H1 (cell line): ENCODE measurements at regions not wholly inside any gene's neighbourhood (a gene's known extent, or its start where the extent isn't known, plus 50 kb on each side); places are given as distances from the start of the nearest gene placed in this dataset.

Experiments
- CTCF ChIA-PET: fragments of 300-600 bp; sonication (Branson Sonifier 250); formaldehyde crosslinking; loops from one replicate; lab custom pipeline; 2021; ENCODE audit not compliant: partially characterized antibody; lab: Charles Lee
- POLR2A ChIA-PET: fragments of 300-600 bp; sonication (Branson Sonifier 250); formaldehyde crosslinking; loops from one replicate; lab custom pipeline; 2021; ENCODE audit warnings: inconsistent platforms; ENCODE audit not compliant: partially characterized antibody; lab: Charles Lee
- DNase-seq, 2 experiments: peaks; one replicate each; pipeline versions ENCODE4 v3.0.0 to v3.0.0-alpha.2; 2010 to 2022; ENCODE audit warnings: low spot score in 2 of 2, low read depth in 1 of 2, mixed read lengths in 1 of 2
- FAIRE-seq: peaks from 2 replicates; lab custom pipeline; 2011; peaks lifted over from hg19 to GRCh38; lab: Jason Lieb, UNC
- H2AFZ ChIP-seq: 2 replicates; pipeline ENCODE4 v1.8.1; 2012; ENCODE audit warnings: low read length, inconsistent platforms
- H2AK5ac ChIP-seq: 2 replicates; pipeline ENCODE4 v1.6.1; 2013; ENCODE audit warnings: low read depth, low read length
- H2BK120ac ChIP-seq: replicated peaks from 2 replicates; pipeline ENCODE3; 2013; ENCODE audit warnings: low read depth, low read length, inconsistent platforms
- H2BK12ac ChIP-seq: 2 replicates; pipeline ENCODE4 v1.6.1; 2013; ENCODE audit warnings: low read depth, low read length
- H2BK15ac ChIP-seq: 2 replicates; pipeline ENCODE4 v1.6.1; 2013; ENCODE audit warnings: low read length
- H2BK20ac ChIP-seq: 2 replicates; pipeline ENCODE4 v1.6.1; 2013; ENCODE audit warnings: low read length
- H2BK5ac ChIP-seq: 2 replicates; pipeline ENCODE4 v1.6.1; 2013; ENCODE audit warnings: low read depth, low read length
- H3K14ac ChIP-seq: 2 replicates; pipeline ENCODE4 v1.6.1; 2013; ENCODE audit warnings: inconsistent platforms; ENCODE audit not compliant: insufficient read length
- H3K18ac ChIP-seq: 2 replicates; pipeline ENCODE4 v1.6.1; 2013; ENCODE audit warnings: low read length; ENCODE audit errors: extremely low read depth
- H3K23ac ChIP-seq: 2 replicates; pipeline ENCODE4 v1.6.1; 2013; ENCODE audit warnings: inconsistent platforms; ENCODE audit not compliant: insufficient read length
- H3K23me2 ChIP-seq: 2 replicates; pipeline ENCODE4 v1.6.1; 2013; ENCODE audit warnings: low read depth, low read length
- H3K27ac ChIP-seq: 2 replicates; pipeline ENCODE4 v1.6.1; 2011; ENCODE audit warnings: low read depth, low read length, inconsistent platforms
- H3K27me3 ChIP-seq, 4 experiments: replicated peaks in 1 of 4; 1 replicate in 1 of 4; 2 replicates in 3 of 4; pipeline versions ENCODE4 v1.6.1 to v1.8.1; 2011 to 2013; ENCODE audit warnings: low read length in 3 of 4, mild to moderate bottlenecking in 3 of 4, inconsistent platforms in 2 of 4, mixed read lengths in 2 of 4, moderate library complexity in 1 of 4; ENCODE audit not compliant: control insufficient read depth in 3 of 4, insufficient read depth in 3 of 4; ENCODE audit errors: extremely low read depth in 1 of 4
- H3K36me3 ChIP-seq, 4 experiments: 2 replicates each; pipeline versions ENCODE4 v1.6.1 to v1.8.1; 2011 to 2013; ENCODE audit warnings: mild to moderate bottlenecking in 4 of 4, low read length in 3 of 4, moderate library complexity in 2 of 4, control low read depth in 1 of 4, inconsistent platforms in 1 of 4; ENCODE audit not compliant: insufficient read depth in 4 of 4, control insufficient read depth in 2 of 4
- H3K4ac ChIP-seq: replicated peaks from 2 replicates; pipeline ENCODE3; 2013; ENCODE audit warnings: low read length, low read depth, mixed read lengths, inconsistent platforms; ENCODE audit not compliant: insufficient read length
- H3K4me1 ChIP-seq, 4 experiments: replicated peaks in 1 of 4; 1 replicate in 1 of 4; 2 replicates in 3 of 4; pipeline versions ENCODE4 v1.6.1 to v1.8.1; 2011 to 2013; ENCODE audit warnings: low read length in 3 of 4, inconsistent platforms in 2 of 4, mixed read lengths in 1 of 4; ENCODE audit not compliant: insufficient read depth in 4 of 4, control insufficient read depth in 3 of 4
- H3K4me2 ChIP-seq, 2 experiments: 2 replicates each; pipeline versions ENCODE4 v1.6.1 to v1.8.1; 2011 to 2013; ENCODE audit warnings: low read depth in 2 of 2, low read length in 2 of 2, control low read depth in 1 of 2, inconsistent platforms in 1 of 2, mild to moderate bottlenecking in 1 of 2; ENCODE audit not compliant: insufficient read depth in 1 of 2
- H3K4me3 ChIP-seq, 4 experiments: fragments of 200-600, 300-600 bp in 1 of 4; sonication (generic), shearing (Covaris generic), sonication (Bioruptor Twin) in 1 of 4; 2 replicates each; pipeline versions ENCODE4 v1.5.1 to v1.8.1; 2011 to 2016; ENCODE audit warnings: low read length in 4 of 4, low read depth in 3 of 4, control low read depth in 2 of 4, inconsistent platforms in 2 of 4, mild to moderate bottlenecking in 2 of 4, mixed read lengths in 1 of 4, moderate library complexity in 1 of 4; ENCODE audit not compliant: insufficient read depth in 2 of 4; ENCODE audit errors: extremely low read depth in 1 of 4
- H3K56ac ChIP-seq: replicated peaks from 2 replicates; pipeline ENCODE3; 2013; ENCODE audit warnings: low read depth, mild to moderate bottlenecking, mixed read lengths, low read length, inconsistent platforms; ENCODE audit not compliant: insufficient read length
- H3K79me1 ChIP-seq: 2 replicates; pipeline ENCODE4 v1.6.1; 2013; ENCODE audit warnings: low read depth, low read length, control low read depth
- H3K79me2 ChIP-seq, 2 experiments: 2 replicates each; pipeline versions ENCODE4 v1.6.1 to v1.8.1; 2012 to 2013; ENCODE audit warnings: low read length in 2 of 2, mild to moderate bottlenecking in 2 of 2, inconsistent platforms in 1 of 2; ENCODE audit not compliant: insufficient read depth in 2 of 2, control insufficient read depth in 1 of 2
- H3K9ac ChIP-seq, 4 experiments: replicated peaks in 1 of 4; 1 replicate in 1 of 4; 2 replicates in 3 of 4; pipeline versions ENCODE4 v1.6.1 to v1.8.1; 2011 to 2013; ENCODE audit warnings: low read depth in 3 of 4, low read length in 3 of 4, control low read depth in 2 of 4, mild to moderate bottlenecking in 2 of 4, moderate library complexity in 2 of 4, inconsistent platforms in 1 of 4; ENCODE audit errors: extremely low read depth in 1 of 4
- H3K9me3 ChIP-seq, 2 experiments: 2 replicates each; pipeline versions ENCODE4 v1.6.1 to v1.8.1; 2012 to 2013; ENCODE audit warnings: mild to moderate bottlenecking in 2 of 2, moderate library complexity in 2 of 2, control low read depth in 1 of 2, inconsistent platforms in 1 of 2, low read depth in 1 of 2, low read length in 1 of 2, mixed read lengths in 1 of 2; ENCODE audit not compliant: insufficient read depth in 2 of 2
- H4K20me1 ChIP-seq, 2 experiments: replicated peaks in 1 of 2; 2 replicates each; pipeline versions ENCODE3 to v1.8.1; 2011 to 2013; ENCODE audit warnings: inconsistent platforms in 2 of 2, low read length in 2 of 2, mild to moderate bottlenecking in 1 of 2; ENCODE audit not compliant: insufficient read depth in 2 of 2, control insufficient read depth in 1 of 2
- H4K5ac ChIP-seq: 2 replicates; pipeline ENCODE4 v1.6.1; 2013; ENCODE audit warnings: low read length, low read depth, mixed read lengths, inconsistent platforms; ENCODE audit not compliant: insufficient read length
- H4K8ac ChIP-seq: 2 replicates; pipeline ENCODE4 v1.8.0; 2013; ENCODE audit warnings: mild to moderate bottlenecking, moderate library complexity, low read length, inconsistent platforms; ENCODE audit not compliant: insufficient read depth; ENCODE audit errors: extremely low read depth
- H4K91ac ChIP-seq: replicated peaks from 2 replicates; pipeline ENCODE3; 2013; ENCODE audit warnings: low read length, mixed read lengths, inconsistent platforms; ENCODE audit not compliant: insufficient read length
- CEBPB ChIP-seq: IDR thresholded peaks from 2 replicates; pipeline ENCODE4 v1.6.1; 2012; ENCODE audit warnings: low read depth, low read length
- HDAC6 ChIP-seq: IDR thresholded peaks from one replicate; pipeline ENCODE4 v1.7.1; 2012; ENCODE audit warnings: low read depth, mild to moderate bottlenecking, inconsistent platforms, low read length, moderate library complexity
- KDM4A ChIP-seq: IDR thresholded peaks from one replicate; pipeline ENCODE4 v1.7.1; 2012; ENCODE audit warnings: low read depth, mild to moderate bottlenecking, moderate library complexity, low read length, inconsistent platforms; ENCODE audit not compliant: severe bottlenecking
- MAFK ChIP-seq: IDR thresholded peaks from 2 replicates; pipeline ENCODE4 v1.6.1; 2012; ENCODE audit warnings: low read depth, mild to moderate bottlenecking, improper control_type of control experiment, low read length
- MAX ChIP-seq: IDR thresholded peaks from 2 replicates; pipeline ENCODE4 v1.6.1; 2012; ENCODE audit warnings: inconsistent platforms
- POLR2AphosphoS5 ChIP-seq: IDR thresholded peaks from 2 replicates; pipeline ENCODE4 v1.6.1; 2011; ENCODE audit warnings: low read depth, low read length
- RAD21 ChIP-seq, 2 experiments: IDR thresholded peaks in 1 of 2; conservative IDR thresholded peaks in 1 of 2; 2 replicates each; pipeline ENCODE4 v1.6.1; 2011; ENCODE audit warnings: low read depth in 2 of 2, low read length in 2 of 2, improper control_type of control experiment in 1 of 2, inconsistent platforms in 1 of 2, mild to moderate bottlenecking in 1 of 2, moderate library complexity in 1 of 2
- RFX5 ChIP-seq: IDR thresholded peaks from 2 replicates; pipeline ENCODE4 v1.6.1; 2011; ENCODE audit warnings: low read depth, low read length, improper control_type of control experiment, borderline replicate concordance
- SP1 ChIP-seq: IDR thresholded peaks from 2 replicates; pipeline ENCODE4 v1.6.1; 2011; ENCODE audit warnings: low read depth, low read length
- SUZ12 ChIP-seq: fragments of 200-600 bp; sonication (generic); IDR thresholded peaks from 2 replicates; pipeline ENCODE4 v1.6.1; 2012; ENCODE audit warnings: mild to moderate bottlenecking, inconsistent platforms, low read length, moderate library complexity, mixed read lengths
- TAF1 ChIP-seq: IDR thresholded peaks from 2 replicates; pipeline ENCODE4 v1.6.1; 2011; ENCODE audit warnings: mild to moderate bottlenecking, low read depth, low read length
- USF2 ChIP-seq: IDR thresholded peaks from 2 replicates; pipeline ENCODE4 v1.6.1; 2011; ENCODE audit warnings: low read length, improper control_type of control experiment
- WGBS, 2 experiments: shearing (Covaris generic) in 1 of 2; methylation state at CpG; one replicate each; pipeline versions ENCODE4 v1.1.6 to v1.1.7; 2013 to 2015; ENCODE audit warnings: low lambda C conversion rate in 2 of 2, mixed read lengths in 2 of 2, inconsistent platforms in 1 of 2, low coverage in 1 of 2, missing lambda C conversion rate in 1 of 2; ENCODE audit not compliant: insufficient replicate concordance in 2 of 2, insufficient coverage in 1 of 2, insufficient read length in 1 of 2; ENCODE audit errors: extremely low coverage in 1 of 2, missing lambda C conversion rate in 1 of 2; 5-methylcytosine and 5-hydroxymethylcytosine counted together

- TF ChIP-seq CEBPB, result no peak
Measured at GRCh38 chr20:46833360-46833759, 61.3 kb upstream of the EYA2 start (continued).

GRCh38 chr20:46835418-46835817 lies 59.2 kb upstream of the EYA2 start:
- no peak overlapping the region for H2BK5ac ChIP-seq
- H3K9me3 ChIP-seq, result no peaks in the 10 kb centered on the region
- no peak overlapping the region for H2BK12ac ChIP-seq
- H4K20me1 ChIP-seq, result no peaks in the 10 kb centered on the region
- POLR2A ChIA-PET, result no interaction called here
- no peak overlapping the region for H2BK120ac ChIP-seq
- CTCF ChIA-PET, result no interaction called here
- H2BK15ac ChIP-seq, result no peak overlapping the region
- no peak overlapping the region for H3K4me3 ChIP-seq
- H3K14ac ChIP-seq, result no peak overlapping the region
- H3K23me2 ChIP-seq, result no peaks in the 10 kb centered on the region; the same call in 1 of the 2 replicates
- WGBS, 2 experiments, result 86% methylated on average over 1 of the region's 1 CpG; no CpG with 5 or more reads in 1 of the 2 experiments
- H2AFZ ChIP-seq, result no peak overlapping the region
- no peak overlapping the region for H3K27ac ChIP-seq
- H3K4me1 ChIP-seq, result peaks cover 0 to 4% (median 1%) of the 10 kb centered on the region in 4 experiments; a peak in 3 of 7 replicates
- DNase-seq (no peak), FAIRE-seq (no peak)
- no peak overlapping the region for H3K18ac ChIP-seq
- H4K8ac ChIP-seq, result no peak overlapping the region
- H3K9ac ChIP-seq, result no peak overlapping the region
- H2AK5ac ChIP-seq, result no peak overlapping the region
- no peaks in the 10 kb centered on the region for H3K27me3 ChIP-seq
- no peaks in the 10 kb centered on the region for H3K36me3 ChIP-seq
- H3K79me2 ChIP-seq, result no peaks in the 10 kb centered on the region
- no peaks in the 10 kb centered on the region for H3K79me1 ChIP-seq
- no peak overlapping the region for H3K4me2 ChIP-seq
- no peak overlapping the region for H2BK20ac ChIP-seq
- no peak overlapping the region for H4K91ac ChIP-seq
- no peak overlapping the region for H4K5ac ChIP-seq
- H3K4ac ChIP-seq, result no peak overlapping the region
- H3K23ac ChIP-seq, result no peak overlapping the region
- no peak overlapping the region for H3K56ac ChIP-seq
- TF ChIP-seq POLR2AphosphoS5, result no peak
- no peak for TF ChIP-seq USF2
- no peak for TF ChIP-seq RAD21 (IDR thresholded peaks at IDR 0.05 in 1 of 2, conservative IDR thresholded peaks at IDR 0.05 in 1 of 2; ENCODE audit: low read depth in 2 of 2, low read length in 2 of 2)
- TF ChIP-seq SP1, result no peak
- TF ChIP-seq KDM4A, result no peak
- TF ChIP-seq MAX, result no peak
- no peak for TF ChIP-seq HDAC6
- no peak for TF ChIP-seq SUZ12
- TF ChIP-seq MAFK, result no peak
- no peak for TF ChIP-seq RFX5
- TF ChIP-seq TAF1, result no peak
